H1 (cell line): ENCODE measurements at regions not wholly inside any gene's neighbourhood (a gene's known extent, or its start where the extent isn't known, plus 50 kb on each side); places are given as distances from the start of the nearest gene placed in this dataset.

Experiments used
- CTCF ChIP-seq, 3 experiments: IDR thresholded peaks; 1 replicate in 2 of 3; 2 replicates in 1 of 3; pipeline versions ENCODE4 v1.5.1 to v1.6.1; 2011; ENCODE audit warnings: low read length in 3 of 3, mild to moderate bottlenecking in 3 of 3, inconsistent platforms in 2 of 3, low read depth in 1 of 3, moderate library complexity in 1 of 3; ENCODE audit not compliant: insufficient read depth in 1 of 3; ENCODE audit errors: control extremely low read depth in 1 of 3
- EGR1 ChIP-seq: IDR thresholded peaks from 2 replicates; pipeline ENCODE4 v1.6.1; 2011; ENCODE audit warnings: low read depth, low read length, borderline replicate concordance
- NRF1 ChIP-seq: IDR thresholded peaks from 2 replicates; pipeline ENCODE4 v1.6.1; 2011; ENCODE audit warnings: mild to moderate bottlenecking, low read depth, low read length, improper control_type of control experiment

GRCh38 chr10:57362811-57363210, 904.9 kb downstream of the IPMK start:
- no peak for TF ChIP-seq CTCF (IDR thresholded peaks at IDR 0.05; ENCODE audit: control extremely low read depth in 1 of 3, insufficient read depth in 1 of 3, low read depth in 1 of 3, low read length in 3 of 3)
- no peak for TF ChIP-seq EGR1
- TF ChIP-seq NRF1: no peak
